Lung (tissue), 11 donors: ENCODE measurements at regions not wholly inside any gene's neighbourhood (a gene's known extent, or its start where the extent isn't known, plus 50 kb on each side); places are given as distances from the start of the nearest gene placed in this dataset.

ENCODE experiments used
- ATAC-seq: fragments of 200-7000 bp; cut with Tn5 transposase; one replicate; pipeline ENCODE4 v1.9.1; 2020; ENCODE audit warnings: moderate number of reproducible peaks; ENCODE audit not compliant: insufficient read depth, low FRiP score
- DNase-seq, 3 donors: peaks; one replicate each; pipeline ENCODE4 v3.0.0-alpha.2; 2013 to 2017
- H3K27ac ChIP-seq, 2 donors: one replicate each; pipeline ENCODE4 v1.5.1; 2013; ENCODE audit warnings: mild to moderate bottlenecking in 2 of 2, moderate library complexity in 2 of 2, control low read depth in 1 of 2, inconsistent platforms in 1 of 2, low read depth in 1 of 2, low read length in 1 of 2
- H3K27me3 ChIP-seq, 3 donors: one replicate each; pipeline ENCODE4 v1.5.1; 2013; ENCODE audit warnings: low read length in 2 of 3; ENCODE audit not compliant: control insufficient read depth in 3 of 3, insufficient read depth in 3 of 3
- H3K36me3 ChIP-seq, 4 donors: one replicate each; pipeline ENCODE4 v1.5.1; 2013; ENCODE audit warnings: low read length in 4 of 4, mild to moderate bottlenecking in 1 of 4, moderate library complexity in 1 of 4; ENCODE audit not compliant: control insufficient read depth in 4 of 4, insufficient read depth in 4 of 4
- H3K4me1 ChIP-seq, 5 donors: one replicate each; pipeline ENCODE4 v1.5.1; 2013; ENCODE audit warnings: low read length in 5 of 5, mild to moderate bottlenecking in 2 of 5, moderate library complexity in 1 of 5; ENCODE audit not compliant: control insufficient read depth in 5 of 5, insufficient read depth in 5 of 5
- H3K4me3 ChIP-seq: one replicate; pipeline ENCODE4 v1.5.1; 2013; ENCODE audit warnings: mild to moderate bottlenecking, control low read depth, moderate library complexity
- H3K9ac ChIP-seq, 2 donors: one replicate each; pipeline ENCODE4 v1.5.1; 2013; ENCODE audit warnings: low read length in 2 of 2, control low read depth in 1 of 2; ENCODE audit not compliant: insufficient read depth in 1 of 2
- H3K9me3 ChIP-seq, 4 donors: one replicate each; pipeline ENCODE4 v1.5.1; 2013; ENCODE audit warnings: low read length in 3 of 4, mild to moderate bottlenecking in 1 of 4, moderate library complexity in 1 of 4; ENCODE audit not compliant: control insufficient read depth in 4 of 4, insufficient read depth in 3 of 4
- CTCF ChIP-seq: IDR thresholded peaks from 2 replicates; pipeline ENCODE4 v1.5.1; 2012; ENCODE audit warnings: mild to moderate bottlenecking; ENCODE audit errors: control extremely low read depth, extremely low read depth
- WGBS, 2 donors: extraction: QIAGEN DNeasy Blood & Tissue Kit; methylation state at CpG; one replicate each; pipeline ENCODE4 v1.1.7; 2013; 5-methylcytosine and 5-hydroxymethylcytosine counted together
- donor health status: control.
- donor health status: control.
- donor health status: Bipolar disorder and iron deficiency.
- donor health status: healthy.
- donor health status: DM: yes; HTN: yes; CAD: no.

- ATAC-seq (no peak), DNase-seq (peak in 1 of 3 donors; percentile 8)
- Histone ChIP-seq H3K36me3 (no peaks in the 10 kb centered on the region), H3K27ac (no peak overlapping the region), H3K4me3 (no peak overlapping the region), H3K9ac (no peak overlapping the region), H3K9me3 (peaks cover 0 to 8% (median 0%) of the 10 kb centered on the region in 4 donors), H3K27me3 (no peaks in the 10 kb centered on the region), H3K4me1 (peaks cover 0 to 20% (median 7%) of the 10 kb centered on the region in 5 donors)
- TF ChIP-seq CTCF, result no peak
- 73 to 87% methylated on average over 12 of the region's 12 CpGs for WGBS, 2 donors
These were observed 192.9 kb downstream of the RHOU start for GRCh38 chr1:228927946-228928898.

GRCh38 chr1:228929476-228930027, 194.3 kb downstream of the RHOU start:
- Histone ChIP-seq H3K9me3 (peaks cover 0 to 8% (median 0%) of the 10 kb centered on the region in 4 donors), H3K4me3 (no peak overlapping the region), H3K4me1 (peaks cover 0 to 13% (median 5%) of the 10 kb centered on the region in 5 donors), H3K9ac (no peak overlapping the region), H3K27ac (no peak overlapping the region), H3K27me3 (no peaks in the 10 kb centered on the region), H3K36me3 (no peaks in the 10 kb centered on the region)
- 89% methylated on average over 4 of the region's 4 CpGs for WGBS, 2 donors
- no peak for DNase-seq
- no peak for TF ChIP-seq CTCF
- no peak for ATAC-seq

- 60 to 62% methylated on average over 10 of the region's 10 CpGs for WGBS, 2 donors
- Histone ChIP-seq H3K27ac (peak overlapping the region in 1 of 2 donors; percentile 20), H3K36me3 (no peaks in the 10 kb centered on the region), H3K4me3 (no peak overlapping the region), H3K9me3 (peaks cover 0 to 8% (median 0%) of the 10 kb centered on the region in 4 donors), H3K9ac (no peak overlapping the region), H3K27me3 (no peaks in the 10 kb centered on the region), H3K4me1 (peaks cover 0 to 12% (median 5%) of the 10 kb centered on the region in 5 donors)
- DNase-seq (peak in 2 of 3 donors; percentile 32 to 53), ATAC-seq (peak; percentile 54)
- TF ChIP-seq CTCF, result no peak
These were observed 195.2 kb downstream of the RHOU start for GRCh38 chr1:228930479-228930957.
